C4-2B (cell line): ENCODE measurements at regions not wholly inside any gene's neighbourhood (a gene's known extent, or its start where the extent isn't known, plus 50 kb on each side); places are given as distances from the start of the nearest gene placed in this dataset.

ENCODE experiments used
- CTCF ChIP-seq: fragments of 450-650 bp; conservative IDR thresholded peaks from 2 replicates; pipeline ENCODE4 v1.5.1; 2017; ENCODE audit warnings: mild to moderate bottlenecking
- ZFX ChIP-seq: fragments of 450-650 bp; IDR thresholded peaks from 2 replicates; pipeline ENCODE4 v1.6.1; 2017

GRCh38 chr2:173457366-173457765 lies 102.7 kb downstream of the CDCA7 start:
- TF ChIP-seq CTCF: no peak
- no peak for TF ChIP-seq ZFX
